Neural crest cell (in vitro differentiated cells): ENCODE measurements at regions not wholly inside any gene's neighbourhood (a gene's known extent, or its start where the extent isn't known, plus 50 kb on each side); places are given as distances from the start of the nearest gene placed in this dataset.
A peak's percentile ranks its signal among the peaks of the same experiment; 100 is the strongest.
"Not testable (repeated sequence)": the region's sequence is repeated elsewhere in the genome, so short reads cannot be mapped to it uniquely, and the experiment has no call there.

Experiments
- DNase-seq: peaks from one replicate; pipeline ENCODE4 v3.0.0; 2021; ENCODE audit warnings: low read depth, mixed read lengths, low spot score
- H3K27ac Mint-ChIP-seq: one replicate; pipeline ENCODE4 v1.8.0; 2021; ENCODE audit warnings: mild to moderate bottlenecking, mixed read lengths; ENCODE audit not compliant: unreplicated experiment
- H3K27me3 Mint-ChIP-seq: 2 replicates; pipeline ENCODE4 v1.8.0; 2021; ENCODE audit warnings: low read depth, mild to moderate bottlenecking, mixed read lengths
- H3K36me3 Mint-ChIP-seq: 2 replicates; pipeline ENCODE4 v1.8.0; 2021; ENCODE audit warnings: low read depth, mild to moderate bottlenecking, mixed read lengths
- H3K4me1 Mint-ChIP-seq: 2 replicates; pipeline ENCODE4 v1.8.0; 2021; ENCODE audit warnings: mixed read lengths
- H3K4me3 Mint-ChIP-seq: one replicate; pipeline ENCODE4 v1.8.0; 2021; ENCODE audit warnings: mild to moderate bottlenecking, mixed read lengths
- H3K9me3 Mint-ChIP-seq: 2 replicates; pipeline ENCODE4 v1.8.0; 2021; ENCODE audit warnings: mixed read lengths
- TF ChIP-seq, protein P1 (sequence below): fragments of 200-600 bp; sonication (generic); conservative IDR thresholded peaks from 2 replicates; pipeline ENCODE4 v1.5.0; 2021; ENCODE audit warnings: antibody characterized with exemption, mild to moderate bottlenecking

- no peaks in the 10 kb centered on the region for H3K36me3 Mint-ChIP-seq
- no peak for DNase-seq
- TF ChIP-seq, protein P1, sequence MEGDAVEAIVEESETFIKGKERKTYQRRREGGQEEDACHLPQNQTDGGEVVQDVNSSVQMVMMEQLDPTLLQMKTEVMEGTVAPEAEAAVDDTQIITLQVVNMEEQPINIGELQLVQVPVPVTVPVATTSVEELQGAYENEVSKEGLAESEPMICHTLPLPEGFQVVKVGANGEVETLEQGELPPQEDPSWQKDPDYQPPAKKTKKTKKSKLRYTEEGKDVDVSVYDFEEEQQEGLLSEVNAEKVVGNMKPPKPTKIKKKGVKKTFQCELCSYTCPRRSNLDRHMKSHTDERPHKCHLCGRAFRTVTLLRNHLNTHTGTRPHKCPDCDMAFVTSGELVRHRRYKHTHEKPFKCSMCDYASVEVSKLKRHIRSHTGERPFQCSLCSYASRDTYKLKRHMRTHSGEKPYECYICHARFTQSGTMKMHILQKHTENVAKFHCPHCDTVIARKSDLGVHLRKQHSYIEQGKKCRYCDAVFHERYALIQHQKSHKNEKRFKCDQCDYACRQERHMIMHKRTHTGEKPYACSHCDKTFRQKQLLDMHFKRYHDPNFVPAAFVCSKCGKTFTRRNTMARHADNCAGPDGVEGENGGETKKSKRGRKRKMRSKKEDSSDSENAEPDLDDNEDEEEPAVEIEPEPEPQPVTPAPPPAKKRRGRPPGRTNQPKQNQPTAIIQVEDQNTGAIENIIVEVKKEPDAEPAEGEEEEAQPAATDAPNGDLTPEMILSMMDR, result no peak
- no peak overlapping the region for H3K27ac Mint-ChIP-seq
- no peak overlapping the region for H3K4me3 Mint-ChIP-seq
- H3K9me3 Mint-ChIP-seq, result peaks cover 4% of the 10 kb centered on the region
- no peaks in the 10 kb centered on the region for H3K27me3 Mint-ChIP-seq
- no peaks in the 10 kb centered on the region for H3K4me1 Mint-ChIP-seq
Observed at GRCh38 chr6:102832021-102832420, 1438.5 kb downstream of the GRIK2 start.

GRCh38 chr6:102820098-102820497 lies 1426.6 kb downstream of the GRIK2 start:
- no peaks in the 10 kb centered on the region for H3K4me1 Mint-ChIP-seq
- H3K9me3 Mint-ChIP-seq, result no peaks in the 10 kb centered on the region
- no peaks in the 10 kb centered on the region for H3K36me3 Mint-ChIP-seq
- TF ChIP-seq, protein P1, result no peak
- no peak overlapping the region for H3K4me3 Mint-ChIP-seq
- H3K27ac Mint-ChIP-seq, result no peak overlapping the region
- no peak for DNase-seq
- no peaks in the 10 kb centered on the region for H3K27me3 Mint-ChIP-seq

GRCh38 chr6:102815207-102815606 lies 1421.7 kb downstream of the GRIK2 start:
- DNase-seq, result no peak
- Mint-ChIP-seq H3K36me3 (no peaks in the 10 kb centered on the region), H3K9me3 (no peaks in the 10 kb centered on the region), H3K4me3 (no peak overlapping the region), H3K4me1 (no peaks in the 10 kb centered on the region), H3K27ac (no peak overlapping the region), H3K27me3 (no peaks in the 10 kb centered on the region)
- TF ChIP-seq, protein P1, result no peak

- no peak overlapping the region for H3K27ac Mint-ChIP-seq
- DNase-seq, result no peak
- H3K4me3 Mint-ChIP-seq, result no peak overlapping the region
- H3K36me3 Mint-ChIP-seq, result no peaks in the 10 kb centered on the region
- TF ChIP-seq, protein P1, result no peak
- H3K27me3 Mint-ChIP-seq, result no peaks in the 10 kb centered on the region
- H3K4me1 Mint-ChIP-seq, result no peaks in the 10 kb centered on the region
- no peaks in the 10 kb centered on the region for H3K9me3 Mint-ChIP-seq
Observed at GRCh38 chr6:102813489-102814275, 1420.2 kb downstream of the GRIK2 start.

GRCh38 chr6:102812242-102812641 lies 1418.7 kb downstream of the GRIK2 start:
- H3K36me3 Mint-ChIP-seq, result no peaks in the 10 kb centered on the region
- H3K9me3 Mint-ChIP-seq, result no peaks in the 10 kb centered on the region
- no peak overlapping the region for H3K4me3 Mint-ChIP-seq
- H3K27me3 Mint-ChIP-seq, result no peaks in the 10 kb centered on the region
- H3K4me1 Mint-ChIP-seq, result no peaks in the 10 kb centered on the region
- no peak overlapping the region for H3K27ac Mint-ChIP-seq
- TF ChIP-seq, protein P1, result no peak
- DNase-seq, result no peak

DNA sequence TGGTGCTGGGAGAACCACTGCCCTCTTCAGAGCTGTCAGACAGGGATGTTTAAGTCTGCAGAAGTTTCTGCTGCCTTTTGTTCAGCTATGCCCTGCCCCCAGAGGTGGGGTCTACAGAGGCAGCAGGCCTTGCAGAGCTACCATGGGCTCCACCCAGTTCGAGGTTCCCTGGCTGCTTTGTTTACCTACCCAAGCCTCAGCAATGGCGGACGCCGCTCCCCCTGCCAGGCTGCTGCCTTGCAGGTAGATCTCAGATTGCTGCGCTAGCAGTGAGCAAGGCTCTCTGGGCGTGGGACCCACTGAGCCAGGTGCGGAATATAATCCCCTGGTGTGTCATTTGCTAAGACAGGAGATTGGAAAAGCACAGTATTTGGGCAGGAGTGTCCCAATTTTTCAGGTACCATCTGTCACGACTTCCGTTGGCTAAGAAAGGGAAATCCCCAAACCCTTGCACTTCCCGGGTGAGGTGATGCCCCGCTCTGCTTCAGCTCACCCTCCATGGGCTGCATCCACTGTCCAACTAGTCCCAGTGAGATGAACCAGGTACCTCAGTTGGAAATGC lies 1415.5 kb downstream of the GRIK2 start:
- H3K9me3 Mint-ChIP-seq, H3K36me3 Mint-ChIP-seq, DNase-seq, H3K4me1 Mint-ChIP-seq, H3K27me3 Mint-ChIP-seq, H3K4me3 Mint-ChIP-seq: not testable (repeated sequence)
- peak overlapping the region; percentile 57 for H3K27ac Mint-ChIP-seq
